ENCODE measurements at regions not wholly inside any gene's neighbourhood (a gene's known extent, or its start where the extent isn't known, plus 50 kb on each side); places are given as distances from the start of the nearest gene placed in this dataset.

DNA sequence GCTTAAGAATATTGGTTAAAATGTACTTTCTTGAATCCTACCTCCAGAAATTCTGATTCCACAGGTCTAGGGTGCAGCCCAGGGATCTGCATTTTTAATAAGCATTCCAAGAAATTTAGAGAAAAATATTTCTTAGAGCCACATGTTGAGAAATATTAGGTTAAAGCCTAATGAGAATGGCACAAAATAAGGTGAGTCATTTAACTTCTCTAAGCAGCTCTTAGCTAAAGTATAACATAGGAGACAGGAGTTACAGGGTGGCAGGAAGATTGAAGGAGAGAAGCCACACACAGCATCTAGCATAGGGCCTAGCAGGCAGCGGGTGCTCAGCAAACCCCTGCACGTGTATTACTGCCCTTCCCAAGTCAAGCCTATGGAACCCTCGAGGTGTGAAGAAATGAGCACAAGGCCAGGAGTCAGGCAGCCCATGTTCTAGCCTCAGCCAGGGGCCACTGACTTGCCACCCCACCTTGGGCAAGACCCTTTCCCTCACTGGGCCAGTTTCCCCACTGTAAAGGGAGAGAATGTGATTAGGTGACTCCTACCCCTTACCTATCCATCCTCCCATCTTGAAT lies 197.1 kb upstream of the TLE3 start:
- H3K36me3 ChIP-seq (replicated peaks; ENCODE audit: control insufficient read depth, insufficient read depth, low read length): no peaks in the 10 kb centered on the region

DNA sequence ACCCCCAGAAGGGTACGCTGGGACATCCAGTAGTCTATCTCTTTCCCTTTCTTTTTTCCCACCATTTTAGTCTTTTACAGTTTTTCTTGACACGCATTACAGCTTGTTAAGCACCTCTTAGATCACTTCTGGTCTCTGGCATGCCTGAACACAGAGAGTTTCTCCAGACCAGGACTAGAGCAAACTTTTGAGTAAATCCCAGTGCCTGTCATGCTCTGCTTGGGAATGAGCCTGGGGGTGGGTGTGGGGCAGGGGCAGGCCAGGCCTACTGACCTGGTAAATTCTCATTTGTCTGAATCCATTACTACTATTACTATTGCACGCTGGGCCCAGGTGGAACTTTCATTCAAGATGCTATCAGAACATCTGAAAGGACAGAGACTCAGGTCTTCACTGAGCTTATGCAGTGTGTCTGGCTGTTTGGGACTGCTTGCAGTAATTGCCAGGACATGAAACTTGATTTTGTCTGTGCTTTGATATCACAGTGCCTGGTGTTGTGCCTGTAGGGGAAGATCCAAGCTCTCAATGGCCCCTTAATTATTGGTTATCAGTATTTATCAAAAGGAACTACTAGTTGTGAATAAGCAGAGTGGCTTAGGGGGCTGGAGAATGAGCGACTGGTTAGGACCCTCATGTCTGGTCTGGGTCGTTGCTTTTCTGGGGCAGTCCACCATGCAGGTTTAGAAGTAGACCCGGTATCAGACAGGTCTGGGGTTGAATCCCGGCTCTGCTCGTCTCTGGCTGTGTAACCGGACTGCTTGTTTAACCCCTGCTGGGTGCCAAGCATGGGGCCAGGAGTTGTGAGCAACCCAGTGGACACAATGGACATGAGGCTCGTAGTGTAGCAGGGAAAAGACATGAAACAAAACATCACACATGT lies 196.1 kb upstream of the TLE3 start:
- peaks cover 3% of the 10 kb centered on the region for H3K27me3 ChIP-seq (ENCODE audit: control insufficient read depth, insufficient read depth, low read length)
- no peak overlapping the region for H3K4me3 ChIP-seq (ENCODE audit: insufficient read depth, low read depth, low read length)
- no peaks in the 10 kb centered on the region for H3K36me3 ChIP-seq (replicated peaks; ENCODE audit: control insufficient read depth, insufficient read depth, low read length)
- no peak for DNase-seq

More for the DNA sequence above, 197.1 kb upstream of the TLE3 start:
- no peak overlapping the region for H3K4me3 ChIP-seq (ENCODE audit: insufficient read depth, low read depth, low read length)
- H3K27me3 ChIP-seq (ENCODE audit: control insufficient read depth, insufficient read depth, low read length): peaks cover 3% of the 10 kb centered on the region
- no peak for DNase-seq

DNA sequence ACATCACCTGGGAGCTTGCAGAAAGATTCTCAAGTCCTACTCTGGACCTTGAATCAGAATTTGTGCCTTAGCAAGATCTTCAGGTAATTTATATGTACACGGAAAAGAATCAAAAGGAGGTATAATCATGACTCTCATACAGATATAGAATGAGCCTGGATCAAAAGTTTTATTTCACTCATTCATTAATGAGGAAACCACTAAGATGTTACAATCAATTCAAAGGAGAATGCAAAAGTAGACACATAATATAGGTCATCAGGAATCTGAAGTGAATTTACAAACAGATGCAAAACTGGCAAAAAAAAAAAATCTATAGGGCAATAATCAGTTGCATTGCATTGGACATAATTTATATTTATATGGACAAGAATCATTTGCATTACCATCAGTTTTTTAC lies 195.4 kb upstream of the TLE3 start:
- no peak for DNase-seq
- H3K36me3 ChIP-seq (replicated peaks; ENCODE audit: control insufficient read depth, insufficient read depth, low read length): no peaks in the 10 kb centered on the region
- peaks cover 3% of the 10 kb centered on the region for H3K27me3 ChIP-seq (ENCODE audit: control insufficient read depth, insufficient read depth, low read length)
- no peak overlapping the region for H3K4me3 ChIP-seq (ENCODE audit: insufficient read depth, low read depth, low read length)

DNA sequence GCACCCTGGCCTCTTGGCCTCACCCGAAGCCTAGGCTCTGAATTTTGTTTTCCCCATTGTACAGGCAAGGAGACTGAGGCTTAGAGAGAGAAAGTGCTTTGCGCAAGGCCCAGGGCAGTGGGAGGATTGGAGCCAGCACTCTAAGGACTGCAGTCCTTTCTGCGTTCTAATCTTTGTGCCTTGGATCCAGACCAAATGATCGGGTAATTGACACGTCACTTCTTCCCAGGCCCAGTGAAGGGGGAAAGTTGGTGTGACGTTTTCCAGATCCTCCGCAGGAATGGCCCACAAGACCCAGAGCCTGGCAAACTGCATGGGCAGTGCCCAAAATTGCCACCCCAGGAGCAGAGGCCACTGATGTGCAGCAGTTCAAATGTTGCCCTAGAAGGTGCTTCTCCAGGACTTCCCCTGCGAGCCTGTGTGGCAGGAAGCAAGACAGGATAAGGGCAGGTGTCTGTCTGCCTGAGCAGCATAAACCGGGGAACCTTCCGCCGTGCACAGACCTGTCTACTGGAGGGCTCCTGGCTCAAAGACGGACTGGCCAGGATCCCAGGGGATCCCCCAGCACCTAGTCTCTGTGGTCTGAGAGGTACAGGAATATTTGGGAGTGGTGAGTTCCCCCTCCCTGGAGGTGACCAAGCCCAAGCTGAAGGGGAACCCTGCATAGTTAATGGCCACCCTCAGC lies 194.5 kb upstream of the TLE3 start:
- Histone ChIP-seq H3K27me3 (ENCODE audit: control insufficient read depth, insufficient read depth, low read length) (peaks cover 3% of the 10 kb centered on the region), H3K4me3 (ENCODE audit: insufficient read depth, low read depth, low read length) (no peak overlapping the region), H3K36me3 (replicated peaks; ENCODE audit: control insufficient read depth, insufficient read depth, low read length) (no peaks in the 10 kb centered on the region)
- no peak for DNase-seq

DNA sequence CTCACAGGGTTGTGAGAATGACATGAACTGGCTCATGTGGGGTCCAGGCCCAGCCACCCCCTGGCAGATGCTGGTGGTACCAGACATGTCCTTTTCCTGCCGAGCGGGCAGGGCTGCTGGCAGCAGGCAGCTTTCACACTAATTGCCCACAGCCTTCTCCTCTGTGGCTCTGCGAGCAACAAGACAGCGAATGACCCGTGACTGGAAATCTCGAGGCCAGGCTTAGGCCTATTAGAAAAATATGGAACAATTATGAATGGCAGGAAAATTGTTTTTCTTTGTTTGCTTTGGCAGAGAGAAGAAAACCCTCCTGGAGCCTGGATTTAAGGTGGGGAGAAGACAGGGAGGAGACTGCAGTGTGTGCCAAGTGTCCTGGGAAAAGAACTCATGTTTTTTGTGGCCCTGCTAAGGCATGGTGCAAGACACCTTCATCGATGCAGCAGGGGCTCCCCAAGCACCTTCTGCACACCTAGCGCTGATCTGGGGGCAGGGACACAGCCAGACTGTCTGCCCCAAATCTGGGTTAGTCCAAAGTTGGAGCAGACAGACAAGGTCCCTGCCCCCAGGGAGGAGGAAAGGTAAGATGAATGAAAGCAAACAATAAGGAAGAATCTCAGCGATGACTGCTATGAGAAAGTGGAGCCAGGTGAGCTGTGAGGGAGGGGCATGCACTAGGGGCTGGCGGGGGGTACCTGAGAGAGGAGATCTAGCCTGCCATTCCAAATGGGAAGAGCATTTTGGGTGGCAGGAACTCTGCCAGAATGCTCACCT lies 193.8 kb upstream of the TLE3 start:
- Histone ChIP-seq H3K4me3 (ENCODE audit: insufficient read depth, low read depth, low read length) (no peak overlapping the region), H3K27me3 (ENCODE audit: control insufficient read depth, insufficient read depth, low read length) (peaks cover 3% of the 10 kb centered on the region), H3K36me3 (replicated peaks; ENCODE audit: control insufficient read depth, insufficient read depth, low read length) (no peaks in the 10 kb centered on the region)
- no peak for DNase-seq

DNA sequence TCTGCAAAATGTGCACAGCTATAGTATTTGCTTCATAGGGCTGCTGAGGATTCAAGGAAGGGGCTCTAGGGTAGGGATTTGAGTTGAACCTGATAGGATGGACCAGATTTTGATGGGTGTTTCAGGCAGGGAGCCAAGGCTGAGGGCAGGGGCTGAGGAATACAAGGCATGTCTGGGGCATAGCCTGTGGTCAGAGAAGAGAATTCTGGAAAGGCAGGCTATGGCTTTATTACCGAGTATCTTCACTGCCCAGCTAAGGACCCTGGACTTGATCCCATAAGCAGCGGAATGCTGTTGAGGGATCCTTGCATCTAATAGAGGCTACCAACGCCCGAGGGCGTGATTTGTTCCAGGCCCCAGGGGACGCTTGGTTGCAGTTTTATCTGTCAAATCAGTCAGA lies 193.0 kb upstream of the TLE3 start:
- Histone ChIP-seq H3K27me3 (ENCODE audit: control insufficient read depth, insufficient read depth, low read length) (peaks cover 3% of the 10 kb centered on the region), H3K4me3 (ENCODE audit: insufficient read depth, low read depth, low read length) (no peak overlapping the region), H3K36me3 (replicated peaks; ENCODE audit: control insufficient read depth, insufficient read depth, low read length) (no peaks in the 10 kb centered on the region)
- DNase-seq: no peak

DNA sequence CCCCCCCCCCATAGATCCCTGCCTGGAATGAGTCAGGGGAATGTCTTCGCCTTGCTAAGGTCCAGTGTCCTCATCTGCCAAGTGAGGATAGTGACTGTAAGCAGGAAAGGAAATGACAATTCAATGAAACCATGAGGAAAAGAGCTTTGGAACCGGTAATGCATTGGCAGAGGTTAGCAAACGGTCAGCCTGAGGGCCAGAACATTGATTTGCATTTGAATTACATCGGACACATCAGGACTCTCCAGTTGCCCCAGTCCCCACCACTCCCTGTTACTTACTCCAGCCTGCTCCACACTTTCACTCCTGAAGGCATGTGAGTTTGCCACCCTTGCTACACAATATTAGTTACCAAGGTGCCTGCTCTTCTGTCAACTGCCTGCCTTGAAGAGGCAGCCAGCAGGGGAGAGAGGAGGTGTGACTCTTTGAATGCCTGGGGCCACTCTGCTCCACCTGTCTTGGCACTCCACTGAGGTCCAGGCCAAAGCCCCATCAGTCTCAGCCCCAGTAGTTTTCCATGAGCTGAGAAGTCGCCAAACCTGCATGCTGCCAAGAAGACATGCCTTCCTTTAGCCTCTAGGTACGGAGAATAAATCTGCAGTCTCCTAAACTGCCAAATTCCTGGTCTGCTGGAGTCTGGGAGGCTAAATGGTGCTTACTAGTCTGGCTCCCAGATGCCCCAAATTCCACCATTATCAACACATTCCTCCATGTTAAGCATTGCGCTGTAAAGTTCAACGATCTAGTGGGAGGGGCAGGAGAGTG lies 191.7 kb upstream of the TLE3 start:
- H3K4me3 ChIP-seq (ENCODE audit: insufficient read depth, low read depth, low read length): no peak overlapping the region
- no peak for DNase-seq
- H3K36me3 ChIP-seq (replicated peaks; ENCODE audit: control insufficient read depth, insufficient read depth, low read length): no peaks in the 10 kb centered on the region
- peaks cover 3% of the 10 kb centered on the region for H3K27me3 ChIP-seq (ENCODE audit: control insufficient read depth, insufficient read depth, low read length)

DNA sequence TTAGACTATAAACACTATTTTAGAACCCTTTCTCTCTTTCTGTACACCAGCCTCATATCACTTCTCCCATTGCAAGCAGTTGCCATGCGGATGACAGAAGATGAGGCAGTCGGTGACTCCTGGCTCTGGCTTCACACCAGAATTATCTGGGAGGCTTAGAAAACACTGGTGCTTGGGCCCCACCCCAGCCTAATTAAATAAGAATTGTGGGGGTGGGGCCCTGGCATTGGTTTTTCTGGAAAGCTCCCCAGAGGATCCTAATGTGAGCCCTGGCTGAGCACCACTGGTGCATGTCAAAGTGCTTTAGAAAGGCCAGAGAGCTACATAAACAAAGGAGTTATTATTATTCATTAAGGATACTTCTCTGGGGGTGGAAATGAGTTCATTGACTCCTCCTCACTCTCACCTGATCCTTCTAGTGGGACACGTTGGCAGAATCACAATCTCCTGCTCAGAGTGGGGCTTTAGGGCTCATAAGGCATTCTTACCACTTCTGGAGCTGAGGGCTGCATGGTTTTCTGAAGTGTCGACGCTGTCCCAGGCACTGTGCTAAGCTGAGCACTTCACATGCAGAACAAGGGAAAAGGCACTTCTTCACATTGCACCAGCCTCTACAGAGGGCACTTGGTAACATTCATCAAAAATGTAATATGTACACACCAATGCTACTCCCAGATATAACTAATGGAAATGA lies 188.5 kb upstream of the TLE3 start:
- H3K4me3 ChIP-seq (ENCODE audit: insufficient read depth, low read depth, low read length): no peak overlapping the region
- H3K27me3 ChIP-seq (ENCODE audit: control insufficient read depth, insufficient read depth, low read length): peaks cover 3% of the 10 kb centered on the region
- H3K36me3 ChIP-seq (replicated peaks; ENCODE audit: control insufficient read depth, insufficient read depth, low read length): no peaks in the 10 kb centered on the region
- peak; percentile 69 for DNase-seq

DNA sequence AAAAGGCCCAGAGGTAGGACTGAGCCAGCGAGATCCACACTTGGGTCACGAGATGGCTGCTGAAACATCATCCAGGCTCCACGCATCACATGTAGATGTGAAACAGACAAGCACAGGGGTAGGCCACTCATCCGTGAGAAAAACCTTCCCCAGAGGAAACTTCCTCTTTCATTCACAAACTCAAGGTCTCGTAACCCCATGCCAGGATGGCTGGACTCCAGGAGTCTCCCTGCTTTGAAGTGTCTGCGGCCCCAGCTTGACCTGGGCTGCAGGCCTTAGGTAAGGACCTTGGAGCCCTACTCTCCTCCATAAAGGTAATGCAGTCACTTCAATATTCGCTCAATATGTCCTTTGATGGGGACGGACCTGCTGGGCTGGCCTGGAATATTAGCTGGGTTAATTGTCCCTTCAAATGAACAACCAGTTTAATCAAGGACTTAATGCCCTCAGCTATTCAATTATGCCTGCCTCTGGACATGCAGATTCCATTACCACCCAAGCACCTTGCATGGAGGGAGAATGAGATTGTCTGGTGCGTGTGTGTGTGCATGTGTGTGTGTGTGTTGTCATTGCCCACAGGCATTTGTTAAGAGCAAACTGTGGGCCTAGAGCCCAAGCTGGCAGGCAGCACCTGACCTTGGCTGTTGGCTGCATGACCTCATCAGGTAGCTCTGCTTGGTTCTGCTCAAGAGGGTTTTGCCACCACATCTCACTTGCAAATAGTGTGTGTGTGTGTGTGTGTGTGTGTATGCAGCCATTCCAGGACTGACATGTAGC lies 186.9 kb upstream of the TLE3 start:
- Histone ChIP-seq H3K4me3 (ENCODE audit: insufficient read depth, low read depth, low read length) (no peak overlapping the region), H3K36me3 (replicated peaks; ENCODE audit: control insufficient read depth, insufficient read depth, low read length) (no peaks in the 10 kb centered on the region), H3K27me3 (ENCODE audit: control insufficient read depth, insufficient read depth, low read length) (no peaks in the 10 kb centered on the region)
- DNase-seq: no peak

DNA sequence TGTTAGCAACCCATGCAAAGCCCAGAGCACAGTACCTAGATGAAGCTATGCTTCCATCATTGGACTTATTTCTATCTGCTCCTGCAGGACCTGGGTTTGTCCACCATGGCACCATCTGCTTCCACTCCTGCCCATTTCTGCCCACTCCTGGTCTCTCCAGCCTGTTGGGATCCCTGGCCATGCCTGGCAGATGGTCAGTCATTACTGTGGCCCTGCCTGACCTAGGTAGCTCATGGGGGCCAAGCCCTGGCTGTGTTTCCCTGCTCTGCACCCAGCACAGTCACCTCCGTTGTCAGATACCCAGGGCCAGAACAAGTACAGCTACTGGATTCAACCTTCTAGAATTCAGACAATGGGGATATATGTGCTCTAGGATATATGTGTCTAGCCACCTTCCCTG lies 185.8 kb upstream of the TLE3 start:
- Histone ChIP-seq H3K27me3 (ENCODE audit: control insufficient read depth, insufficient read depth, low read length) (no peaks in the 10 kb centered on the region), H3K4me3 (ENCODE audit: insufficient read depth, low read depth, low read length) (no peak overlapping the region), H3K36me3 (replicated peaks; ENCODE audit: control insufficient read depth, insufficient read depth, low read length) (no peaks in the 10 kb centered on the region)
- no peak for DNase-seq

DNA sequence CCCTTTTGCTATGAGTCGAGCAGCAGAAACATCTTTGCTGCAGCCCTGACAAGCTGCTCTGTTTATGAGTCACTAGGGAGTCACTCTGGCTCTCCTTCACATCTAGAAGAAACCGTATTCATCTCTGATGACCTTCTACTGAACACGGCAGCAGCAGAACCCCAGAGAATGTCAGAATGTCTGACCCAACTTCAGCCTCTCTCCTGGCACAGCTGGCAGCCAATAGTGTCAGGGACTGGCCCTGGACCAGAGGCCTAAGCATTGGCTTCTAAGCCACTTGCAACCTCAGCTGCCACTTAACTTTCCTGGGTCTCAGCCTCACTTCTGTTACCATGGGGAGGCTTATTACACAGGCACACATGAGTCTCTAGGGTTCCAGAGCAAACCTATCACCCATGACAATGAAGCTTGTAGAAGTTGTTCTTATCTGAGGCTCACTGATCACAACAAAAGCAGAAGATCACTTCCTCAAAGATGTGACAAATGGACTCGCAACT lies 184.1 kb upstream of the TLE3 start:
- no peak for DNase-seq
- H3K27me3 ChIP-seq (ENCODE audit: control insufficient read depth, insufficient read depth, low read length): no peaks in the 10 kb centered on the region; the same call in 1 of the 2 replicates

DNA sequence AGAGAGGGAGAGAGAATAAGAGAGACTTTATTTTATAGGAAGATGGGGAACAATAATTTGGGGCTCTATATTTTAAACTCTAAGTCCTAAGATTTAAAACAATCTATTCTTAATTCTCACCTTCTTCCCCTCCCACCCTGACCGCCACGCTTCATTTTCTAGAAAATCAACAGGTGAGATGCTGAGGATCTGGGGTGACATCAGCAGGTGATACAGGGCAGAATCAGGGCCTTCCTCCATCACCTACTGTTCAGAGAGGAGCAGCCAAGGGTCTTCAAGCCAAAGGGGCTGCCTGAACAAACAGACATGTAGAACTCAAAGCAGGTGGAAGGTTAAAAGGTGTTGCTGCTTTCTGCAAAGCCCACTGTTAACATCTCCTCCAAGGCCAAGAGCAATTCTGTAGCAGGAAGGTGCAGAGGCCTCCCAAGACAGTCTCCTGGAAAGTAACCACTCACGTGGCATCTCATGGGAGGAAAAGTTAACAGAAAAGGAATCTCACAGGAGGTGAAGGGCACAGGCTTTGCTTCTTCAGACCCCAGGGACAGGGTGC lies 183.6 kb upstream of the TLE3 start:
- Histone ChIP-seq H3K4me3 (ENCODE audit: insufficient read depth, low read depth, low read length) (no peak overlapping the region), H3K27me3 (ENCODE audit: control insufficient read depth, insufficient read depth, low read length) (no peaks in the 10 kb centered on the region; the same call in 1 of the 2 replicates), H3K36me3 (replicated peaks; ENCODE audit: control insufficient read depth, insufficient read depth, low read length) (no peaks in the 10 kb centered on the region)
- no peak for DNase-seq

More for the DNA sequence above, 184.1 kb upstream of the TLE3 start:
- H3K4me3 ChIP-seq (ENCODE audit: insufficient read depth, low read depth, low read length): no peak overlapping the region
- no peaks in the 10 kb centered on the region for H3K36me3 ChIP-seq (replicated peaks; ENCODE audit: control insufficient read depth, insufficient read depth, low read length)

Data from H7 (cell line).